ENCODE measurements at regions not wholly inside any gene's neighbourhood (a gene's known extent, or its start where the extent isn't known, plus 50 kb on each side); places are given as distances from the start of the nearest gene placed in this dataset.

- TF ChIP-seq ZNF407 (CRISPR knock-in tag; IDR thresholded peaks at IDR 0.05; ENCODE audit: not compliant biosample characterization) (no peak), ATAD3A (CRISPR knock-in tag; IDR thresholded peaks at IDR 0.05) (no peak), MNT (IDR thresholded peaks at IDR 0.05) (no peak), ZFP90 (CRISPR knock-in tag; IDR thresholded peaks at IDR 0.05; ENCODE audit: borderline replicate concordance) (no peak), MAFK (conservative IDR thresholded peaks at IDR 0.05 in 1 of 2, IDR thresholded peaks at IDR 0.05 in 1 of 2; ENCODE audit: low read length in 2 of 2) (no peak), SNAPC4 (CRISPR knock-in tag; IDR thresholded peaks at IDR 0.05) (no peak), ATM (IDR thresholded peaks at IDR 0.05; ENCODE audit: borderline replicate concordance) (no peak), ARID2 (CRISPR knock-in tag; IDR thresholded peaks at IDR 0.05; ENCODE audit: borderline replicate concordance) (no peak), SMAD3 (CRISPR knock-in tag; IDR thresholded peaks at IDR 0.05) (no peak), TEAD3 (CRISPR knock-in tag; optimal IDR thresholded peaks at IDR 0.05; ENCODE audit: borderline replicate concordance) (no peak), ARHGAP35 (CRISPR knock-in tag; IDR thresholded peaks at IDR 0.05; ENCODE audit: borderline replicate concordance) (no peak), TOE1 (CRISPR knock-in tag; IDR thresholded peaks at IDR 0.05) (no peak)
Observed at GRCh38 chr4:18735740-18736268, 714.2 kb upstream of the LCORL start (continued).

Measured in HepG2 (cell line).